Muscle of leg (tissue), 3 donors: ENCODE measurements at regions not wholly inside any gene's neighbourhood (a gene's known extent, or its start where the extent isn't known, plus 50 kb on each side); places are given as distances from the start of the nearest gene placed in this dataset.

ENCODE experiments used
- DNase-seq: peaks from one replicate; pipeline ENCODE4 v3.0.0; 2013
- H3K27ac ChIP-seq: one replicate; pipeline ENCODE4 v1.5.1; 2013; ENCODE audit warnings: mild to moderate bottlenecking, low read length, control low read depth
- H3K27me3 ChIP-seq: one replicate; pipeline ENCODE4 v1.6.1; 2013; ENCODE audit warnings: low read length; ENCODE audit not compliant: control insufficient read depth, insufficient read depth
- H3K36me3 ChIP-seq: one replicate; pipeline ENCODE4 v1.6.1; 2013; ENCODE audit warnings: low read length; ENCODE audit not compliant: control insufficient read depth, insufficient read depth
- H3K4me1 ChIP-seq: one replicate; pipeline ENCODE4 v1.6.1; 2013; ENCODE audit warnings: low read length; ENCODE audit not compliant: control insufficient read depth, insufficient read depth
- H3K4me3 ChIP-seq: one replicate; pipeline ENCODE4 v1.5.1; 2013; ENCODE audit warnings: low read length, control low read depth
- H3K9me3 ChIP-seq: replicated peaks from 2 replicates; pipeline ENCODE4 v1.6.1; 2013; ENCODE audit warnings: low read depth, low read length; ENCODE audit not compliant: control insufficient read depth
- WGBS: methylation state at CpG from one replicate; pipeline ENCODE4 v1.1.5; 2013; ENCODE audit warnings: missing lambda C conversion rate; ENCODE audit not compliant: insufficient coverage; 5-methylcytosine and 5-hydroxymethylcytosine counted together

DNA sequence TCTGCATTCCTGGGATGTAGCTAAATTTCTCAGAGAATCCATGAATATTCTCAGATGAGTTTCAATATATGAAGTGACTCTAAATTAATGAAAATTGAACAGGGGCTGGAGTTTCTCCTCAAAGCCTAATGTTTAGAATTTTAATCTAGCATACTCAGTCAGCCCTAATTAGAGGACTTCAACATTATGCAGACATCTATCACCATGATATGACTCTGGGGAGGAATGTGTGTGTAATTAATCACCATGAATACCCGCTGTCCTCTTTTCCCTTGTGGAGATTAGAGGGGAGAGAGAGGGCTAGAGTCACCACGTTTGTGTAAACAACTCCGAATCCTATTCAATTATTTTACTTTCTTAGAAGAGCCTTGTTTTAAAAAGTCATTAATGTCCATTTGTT is 698.6 kb upstream of the MDGA2 start:
- Histone ChIP-seq H3K27ac (no peak overlapping the region), H3K9me3 (no peaks in the 10 kb centered on the region), H3K4me1 (no peaks in the 10 kb centered on the region), H3K36me3 (no peaks in the 10 kb centered on the region), H3K27me3 (no peaks in the 10 kb centered on the region), H3K4me3 (no peak overlapping the region)
- WGBS = no CpG with 5 or more reads among the region's 3 CpGs
- no peak for DNase-seq

DNA sequence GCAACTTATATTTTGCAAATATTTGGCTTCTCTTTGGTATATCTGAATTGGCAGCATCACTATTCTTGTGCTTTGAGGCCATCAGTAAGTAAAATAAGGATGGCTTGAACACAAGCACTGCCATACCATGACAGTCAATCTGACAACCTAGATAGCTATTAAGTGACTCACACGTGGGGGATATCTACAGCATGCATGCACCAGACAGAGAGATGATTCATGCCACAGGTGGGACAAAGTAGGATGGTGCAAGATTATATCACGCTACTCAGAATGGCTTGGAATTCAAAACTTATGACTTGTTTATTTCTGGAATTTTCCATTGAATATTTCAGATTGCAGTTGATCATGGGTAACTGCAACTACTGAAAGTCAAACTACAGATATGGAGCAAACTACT is 675.6 kb upstream of the MDGA2 start:
- Histone ChIP-seq H3K27me3 (no peaks in the 10 kb centered on the region), H3K36me3 (no peaks in the 10 kb centered on the region), H3K9me3 (no peaks in the 10 kb centered on the region), H3K4me3 (no peak overlapping the region), H3K27ac (no peak overlapping the region), H3K4me1 (no peaks in the 10 kb centered on the region)
- no peak for DNase-seq
- no CpG with 5 or more reads among the region's 2 CpGs for WGBS

DNA sequence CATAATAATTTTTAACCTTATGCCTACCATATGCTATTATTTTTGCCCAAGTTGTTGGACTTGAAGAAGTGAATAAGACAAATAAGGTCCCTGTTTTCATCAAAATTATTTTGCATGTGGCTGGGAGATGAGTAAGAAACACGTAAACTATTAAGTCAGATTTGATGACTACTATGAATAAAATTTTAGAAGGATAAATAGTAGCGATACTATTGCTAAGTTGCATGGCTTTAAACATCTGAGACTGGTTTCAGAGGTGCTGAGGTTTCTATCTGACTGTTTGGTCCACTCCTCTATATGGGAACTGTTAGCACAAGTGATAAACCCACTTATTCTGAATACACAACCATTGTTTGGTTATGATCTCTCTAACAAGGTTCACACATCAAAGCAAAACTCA is 674.3 kb upstream of the MDGA2 start:
- no peaks in the 10 kb centered on the region for H3K9me3 ChIP-seq
- no peaks in the 10 kb centered on the region for H3K27me3 ChIP-seq
- H3K36me3 ChIP-seq = no peaks in the 10 kb centered on the region
- no peak overlapping the region for H3K27ac ChIP-seq
- H3K4me1 ChIP-seq = no peaks in the 10 kb centered on the region
- H3K4me3 ChIP-seq = no peak overlapping the region
- DNase-seq = no peak
- WGBS = no CpG with 5 or more reads among the region's 2 CpGs

DNA sequence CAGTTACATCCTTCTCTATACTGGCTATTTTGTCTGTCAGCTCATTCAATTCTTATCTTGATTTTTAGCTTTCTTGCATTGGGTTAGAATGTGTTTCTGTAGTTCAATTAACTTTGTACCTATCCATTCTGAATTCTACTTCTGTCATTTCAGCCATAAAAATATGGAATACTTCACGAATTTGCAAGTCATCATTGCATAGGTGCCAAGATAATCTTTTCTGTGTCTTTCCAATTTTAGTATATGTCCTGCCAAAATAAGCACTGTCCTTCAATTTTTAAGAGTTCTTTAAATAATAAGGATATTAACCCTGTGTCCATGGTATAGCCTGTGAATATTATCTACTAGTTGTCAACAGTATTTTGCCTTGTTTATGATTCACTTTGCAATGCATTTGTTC is 665.7 kb upstream of the MDGA2 start:
- Histone ChIP-seq H3K9me3 (no peaks in the 10 kb centered on the region), H3K4me1 (no peaks in the 10 kb centered on the region), H3K36me3 (no peaks in the 10 kb centered on the region), H3K27ac (no peak overlapping the region), H3K27me3 (no peaks in the 10 kb centered on the region), H3K4me3 (no peak overlapping the region)
- WGBS = no CpG with 5 or more reads among the region's 1 CpG
- DNase-seq = no peak

DNA sequence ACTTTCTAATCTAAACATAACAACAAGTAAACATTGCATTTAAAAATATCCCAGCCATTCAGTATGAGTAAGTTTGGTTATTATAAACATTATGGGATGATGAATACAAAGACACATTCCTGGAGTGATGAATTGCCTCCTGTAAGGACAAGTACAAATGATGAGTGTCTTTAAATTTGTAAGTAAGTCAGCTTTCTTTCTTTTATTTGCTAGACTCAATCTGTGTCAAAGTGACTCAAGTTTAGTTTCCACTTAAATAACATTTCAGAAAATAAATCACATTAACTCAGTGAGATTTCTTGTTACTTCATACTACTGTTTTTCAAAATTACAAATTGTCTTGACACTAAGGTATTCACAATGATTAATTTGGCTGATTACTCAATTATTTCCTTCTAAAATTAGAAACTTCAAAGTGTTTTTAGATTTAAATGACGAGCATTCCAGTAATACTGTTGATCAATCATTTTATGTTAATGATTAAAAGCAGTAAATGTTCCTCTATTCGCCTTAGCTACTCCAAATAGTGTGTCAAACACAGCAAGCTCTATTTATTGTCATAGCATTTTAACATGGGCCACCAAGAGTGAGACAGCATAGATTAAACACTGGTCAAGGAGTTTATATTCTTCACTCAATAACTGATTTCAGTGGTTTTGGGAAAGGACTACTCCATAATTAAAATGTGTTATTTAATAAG is 658.0 kb upstream of the MDGA2 start:
- Histone ChIP-seq H3K27ac (no peak overlapping the region), H3K36me3 (no peaks in the 10 kb centered on the region), H3K4me3 (no peak overlapping the region), H3K4me1 (no peaks in the 10 kb centered on the region), H3K27me3 (no peaks in the 10 kb centered on the region), H3K9me3 (no peaks in the 10 kb centered on the region)
- WGBS = no CpG with 5 or more reads among the region's 2 CpGs
- no peak for DNase-seq

DNA sequence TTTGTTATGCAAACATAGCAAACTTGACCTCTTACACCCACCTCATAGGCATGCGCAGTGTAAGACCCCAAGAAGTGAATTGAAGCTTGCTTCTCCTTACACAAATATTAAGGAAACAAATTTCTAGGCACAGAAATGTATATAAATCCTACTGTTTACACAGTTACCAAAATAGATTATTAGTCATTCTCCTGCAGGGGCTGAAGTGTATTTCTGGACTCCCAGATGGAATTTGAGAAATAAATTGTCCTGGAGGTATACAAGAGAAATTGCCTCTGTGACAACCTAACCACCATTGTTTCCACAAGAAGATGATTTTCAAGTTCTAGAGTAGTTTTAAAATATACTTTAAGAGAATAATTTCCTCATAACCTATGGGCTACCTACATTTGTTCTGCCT is 656.0 kb upstream of the MDGA2 start:
- no peak overlapping the region for H3K27ac ChIP-seq
- H3K36me3 ChIP-seq = no peaks in the 10 kb centered on the region
- no CpG with 5 or more reads among the region's 1 CpG for WGBS
- no peaks in the 10 kb centered on the region for H3K4me1 ChIP-seq
- H3K9me3 ChIP-seq = no peaks in the 10 kb centered on the region
- no peaks in the 10 kb centered on the region for H3K27me3 ChIP-seq
- no peak overlapping the region for H3K4me3 ChIP-seq
- DNase-seq = no peak

DNA sequence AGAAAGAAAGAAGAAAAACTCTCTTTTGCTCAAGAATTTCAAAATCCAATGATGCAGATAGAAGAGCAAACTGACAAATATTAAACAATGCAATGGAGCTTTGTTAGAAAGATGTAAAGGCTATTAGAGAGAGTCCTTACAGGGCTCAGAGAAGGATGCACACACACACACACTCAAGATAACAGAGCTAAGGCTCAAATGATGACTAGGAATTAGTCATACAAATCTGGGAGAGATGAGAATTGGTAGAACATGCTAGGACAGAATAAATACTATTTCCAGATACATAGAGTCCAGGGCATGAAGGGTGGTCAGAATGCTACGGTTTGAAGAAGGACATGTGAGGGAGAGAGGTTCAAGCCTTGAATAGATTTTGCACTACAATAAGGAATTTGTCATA is 650.1 kb upstream of the MDGA2 start:
- no peak for DNase-seq
- Histone ChIP-seq H3K4me1 (no peaks in the 10 kb centered on the region), H3K4me3 (no peak overlapping the region), H3K36me3 (no peaks in the 10 kb centered on the region), H3K9me3 (no peaks in the 10 kb centered on the region), H3K27me3 (no peaks in the 10 kb centered on the region), H3K27ac (no peak overlapping the region)
- WGBS = no CpG with 5 or more reads among the region's 1 CpG

DNA sequence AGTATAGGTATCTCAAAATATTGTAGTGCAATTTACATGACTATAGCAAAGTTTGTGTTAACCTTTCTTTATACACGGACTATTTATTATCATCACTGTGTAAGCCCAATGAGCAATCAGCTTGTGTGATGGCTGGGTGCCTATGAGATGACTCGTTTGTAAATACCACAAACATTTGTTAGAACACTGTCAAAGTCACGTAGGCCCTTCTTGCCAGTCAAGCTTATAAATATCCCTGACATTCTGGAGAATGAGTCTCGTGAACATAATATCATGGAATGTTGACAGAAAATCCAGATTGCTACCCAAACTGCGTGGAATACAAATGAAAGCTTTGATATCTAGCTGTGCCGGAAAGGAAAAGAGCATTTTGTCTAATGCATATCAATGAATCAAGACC is 648.3 kb upstream of the MDGA2 start:
- H3K27me3 ChIP-seq = no peaks in the 10 kb centered on the region
- no peak overlapping the region for H3K27ac ChIP-seq
- no CpG with 5 or more reads among the region's 6 CpGs for WGBS
- H3K36me3 ChIP-seq = no peaks in the 10 kb centered on the region
- H3K4me1 ChIP-seq = no peaks in the 10 kb centered on the region
- no peaks in the 10 kb centered on the region for H3K9me3 ChIP-seq
- no peak overlapping the region for H3K4me3 ChIP-seq
- peak; percentile 1 for DNase-seq

DNA sequence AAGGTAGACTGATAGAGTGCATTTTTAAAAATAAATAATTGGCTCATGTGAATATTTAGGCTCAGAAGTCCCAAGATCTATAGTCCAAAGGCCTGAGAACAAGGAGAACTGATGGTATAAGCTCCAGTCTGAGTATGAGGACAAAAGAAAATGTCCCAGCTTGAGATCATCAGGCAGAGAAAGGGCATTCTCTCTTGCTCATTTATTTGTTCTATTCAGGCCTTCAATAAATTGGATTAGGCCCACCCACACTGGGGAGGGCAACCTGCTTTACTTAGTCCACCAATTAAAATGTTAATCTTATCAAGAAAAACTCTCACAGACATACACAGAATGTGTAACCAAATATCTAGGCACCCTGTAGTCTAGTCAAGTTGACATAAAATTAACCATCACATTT is 644.4 kb upstream of the MDGA2 start:
- Histone ChIP-seq H3K9me3 (no peaks in the 10 kb centered on the region), H3K36me3 (no peaks in the 10 kb centered on the region), H3K4me3 (no peak overlapping the region), H3K27ac (no peak overlapping the region), H3K27me3 (no peaks in the 10 kb centered on the region), H3K4me1 (no peaks in the 10 kb centered on the region)
- DNase-seq = no peak

DNA sequence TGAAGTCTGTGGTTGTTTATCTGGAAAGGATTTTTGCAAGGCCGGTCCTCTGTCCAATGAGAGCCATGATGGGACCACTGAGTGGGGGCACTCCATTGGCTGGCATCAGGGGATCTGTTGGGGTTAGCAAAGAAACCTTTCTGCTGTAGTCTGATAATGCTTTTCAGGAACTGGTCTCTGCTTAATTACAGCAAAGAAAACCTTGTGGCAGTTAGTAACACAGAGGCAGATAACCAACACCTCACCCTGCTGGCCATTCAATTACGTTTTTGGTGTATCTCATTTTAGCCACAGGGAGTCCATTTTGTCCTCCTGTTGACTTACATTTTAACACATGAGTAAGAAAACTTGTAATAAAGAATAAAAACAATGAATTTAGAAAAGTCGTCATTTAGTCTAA is 629.3 kb upstream of the MDGA2 start:
- WGBS = 88% methylated on average over 1 of the region's 3 CpGs
- no peaks in the 10 kb centered on the region for H3K36me3 ChIP-seq
- H3K27ac ChIP-seq = no peak overlapping the region
- no peaks in the 10 kb centered on the region for H3K4me1 ChIP-seq
- no peak for DNase-seq
- H3K9me3 ChIP-seq = no peaks in the 10 kb centered on the region
- no peak overlapping the region for H3K4me3 ChIP-seq
- no peaks in the 10 kb centered on the region for H3K27me3 ChIP-seq

DNA sequence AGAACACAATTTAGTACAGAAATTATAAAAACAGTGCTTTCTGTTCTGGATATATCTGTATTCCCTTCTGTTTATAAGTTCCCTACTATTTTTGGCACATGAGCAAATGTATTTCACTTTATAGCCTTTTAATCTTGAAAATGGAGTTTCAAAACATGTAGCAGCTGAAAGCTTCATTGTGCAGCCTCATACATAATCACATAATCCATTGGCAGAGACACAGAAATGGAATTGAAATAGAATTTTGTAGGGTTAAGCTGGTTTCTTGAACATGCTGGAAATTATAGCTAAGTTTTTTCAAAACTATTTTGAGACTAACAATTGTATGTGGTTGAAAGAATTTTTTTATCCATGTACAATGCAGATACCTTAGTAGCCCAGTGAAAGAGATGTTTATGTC is 614.3 kb upstream of the MDGA2 start:
- Histone ChIP-seq H3K27me3 (no peaks in the 10 kb centered on the region), H3K4me3 (no peak overlapping the region), H3K4me1 (no peaks in the 10 kb centered on the region), H3K27ac (no peak overlapping the region), H3K36me3 (no peaks in the 10 kb centered on the region), H3K9me3 (no peaks in the 10 kb centered on the region)
- peak; percentile 6 for DNase-seq
